BJ (cell line): ENCODE measurements at regions not wholly inside any gene's neighbourhood (a gene's known extent, or its start where the extent isn't known, plus 50 kb on each side); places are given as distances from the start of the nearest gene placed in this dataset.

Source experiments
- CTCF ChIA-PET: fragments of 350-600 bp; formaldehyde crosslinking; extraction: SDS; loops from one replicate; lab custom pipeline; 2021; ENCODE audit warnings: antibody characterized with exemption, inconsistent platforms; lab: Yijun Ruan, JAX
- POLR2A ChIA-PET: fragments of 300-600 bp; sonication (Branson Sonifier 250); formaldehyde crosslinking; extraction: SDS; loops from one replicate; lab custom pipeline; 2021; ENCODE audit warnings: antibody characterized with exemption; lab: Charles Lee
- DNase-seq: peaks from one replicate; pipeline ENCODE4 v3.0.0-alpha.2; 2011; ENCODE audit warnings: low read depth
- H3K27me3 ChIP-seq: 2 replicates; pipeline ENCODE4 v1.6.0; 2011; ENCODE audit warnings: low read length; ENCODE audit not compliant: control insufficient read depth, insufficient read depth
- H3K36me3 ChIP-seq: 2 replicates; pipeline ENCODE4 v1.5.1; 2011; ENCODE audit warnings: low read length; ENCODE audit not compliant: control insufficient read depth, insufficient read depth
- H3K4me3 ChIP-seq: 2 replicates; pipeline ENCODE4 v1.5.1; 2011; ENCODE audit warnings: low read depth, mild to moderate bottlenecking, control low read depth, low read length
- TF ChIP-seq, protein P1 (sequence below): IDR thresholded peaks from 2 replicates; pipeline ENCODE4 v1.5.1; 2011; ENCODE audit warnings: low read depth, mild to moderate bottlenecking, control low read depth, inconsistent platforms, low read length, moderate library complexity; ENCODE audit not compliant: insufficient read depth

- TF ChIP-seq, protein P1, sequence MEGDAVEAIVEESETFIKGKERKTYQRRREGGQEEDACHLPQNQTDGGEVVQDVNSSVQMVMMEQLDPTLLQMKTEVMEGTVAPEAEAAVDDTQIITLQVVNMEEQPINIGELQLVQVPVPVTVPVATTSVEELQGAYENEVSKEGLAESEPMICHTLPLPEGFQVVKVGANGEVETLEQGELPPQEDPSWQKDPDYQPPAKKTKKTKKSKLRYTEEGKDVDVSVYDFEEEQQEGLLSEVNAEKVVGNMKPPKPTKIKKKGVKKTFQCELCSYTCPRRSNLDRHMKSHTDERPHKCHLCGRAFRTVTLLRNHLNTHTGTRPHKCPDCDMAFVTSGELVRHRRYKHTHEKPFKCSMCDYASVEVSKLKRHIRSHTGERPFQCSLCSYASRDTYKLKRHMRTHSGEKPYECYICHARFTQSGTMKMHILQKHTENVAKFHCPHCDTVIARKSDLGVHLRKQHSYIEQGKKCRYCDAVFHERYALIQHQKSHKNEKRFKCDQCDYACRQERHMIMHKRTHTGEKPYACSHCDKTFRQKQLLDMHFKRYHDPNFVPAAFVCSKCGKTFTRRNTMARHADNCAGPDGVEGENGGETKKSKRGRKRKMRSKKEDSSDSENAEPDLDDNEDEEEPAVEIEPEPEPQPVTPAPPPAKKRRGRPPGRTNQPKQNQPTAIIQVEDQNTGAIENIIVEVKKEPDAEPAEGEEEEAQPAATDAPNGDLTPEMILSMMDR: no peak
- H3K27me3 ChIP-seq: no peaks in the 10 kb centered on the region
- CTCF ChIA-PET: no interaction called here
- no peak overlapping the region for H3K4me3 ChIP-seq
- H3K36me3 ChIP-seq: no peaks in the 10 kb centered on the region
- POLR2A ChIA-PET: no interaction called here
- no peak for DNase-seq
Measured at GRCh38 chr6:103175056-103175455, 1684.7 kb downstream of the HACE1 start.

- ChIA-PET POLR2A (no interaction called here), CTCF (no interaction called here)
- no peak for DNase-seq
- TF ChIP-seq, protein P1: no peak
- no peak overlapping the region for H3K4me3 ChIP-seq
- H3K27me3 ChIP-seq: no peaks in the 10 kb centered on the region
- no peaks in the 10 kb centered on the region for H3K36me3 ChIP-seq
Measured at GRCh38 chr6:103167345-103168071, 1692.2 kb downstream of the HACE1 start.

DNA sequence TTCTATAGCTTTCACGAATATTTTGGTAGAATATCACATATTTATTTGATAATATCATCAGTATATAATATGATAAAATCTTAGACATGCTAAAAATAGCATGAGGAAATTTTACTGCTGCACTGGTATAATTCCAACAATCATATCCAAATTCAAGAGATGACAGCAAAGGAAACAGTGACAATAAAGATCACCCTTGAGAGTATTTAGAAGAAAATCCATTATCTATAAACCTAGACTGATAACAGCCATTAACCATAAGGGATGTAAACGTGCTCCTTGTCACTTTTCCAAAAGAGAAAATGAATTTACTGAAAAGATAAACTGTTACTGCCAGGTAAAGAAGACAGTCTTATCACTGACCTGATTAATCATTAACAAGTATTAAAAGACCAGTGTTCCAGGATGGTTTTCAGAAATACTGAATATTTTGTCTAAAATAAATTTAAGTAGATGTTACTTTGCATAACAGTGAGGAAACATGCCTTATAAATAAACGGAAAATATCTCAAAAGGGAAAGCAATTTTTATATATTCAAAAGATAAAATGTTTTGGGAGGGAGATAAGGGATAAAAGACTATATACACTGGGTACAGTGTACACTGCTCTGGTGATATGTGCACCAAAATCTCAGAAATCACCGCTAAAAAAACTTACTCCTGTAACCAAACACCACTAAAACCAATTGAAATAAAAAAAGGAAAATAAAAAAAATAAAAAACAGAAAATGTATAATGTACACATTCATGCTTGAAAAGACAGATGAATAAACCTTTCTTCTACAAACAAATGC is 1704.7 kb downstream of the HACE1 start:
- POLR2A ChIA-PET: no interaction called here
- no peaks in the 10 kb centered on the region for H3K27me3 ChIP-seq
- CTCF ChIA-PET: no interaction called here
- DNase-seq: no peak
- TF ChIP-seq, protein P1: no peak
- no peaks in the 10 kb centered on the region for H3K36me3 ChIP-seq
- no peak overlapping the region for H3K4me3 ChIP-seq

- no peaks in the 10 kb centered on the region for H3K36me3 ChIP-seq
- ChIA-PET CTCF (no interaction called here), POLR2A (no interaction called here)
- no peaks in the 10 kb centered on the region for H3K27me3 ChIP-seq
- no peak for DNase-seq
- no peak overlapping the region for H3K4me3 ChIP-seq
- TF ChIP-seq, protein P1: no peak
Measured at GRCh38 chr6:103153016-103153415, 1706.7 kb downstream of the HACE1 start.

GRCh38 chr6:103142902-103143301 is 1716.8 kb downstream of the HACE1 start:
- ChIA-PET CTCF (no interaction called here), POLR2A (no interaction called here)
- Histone ChIP-seq H3K27me3 (no peaks in the 10 kb centered on the region), H3K36me3 (no peaks in the 10 kb centered on the region), H3K4me3 (no peak overlapping the region)
- TF ChIP-seq, protein P1: no peak
- DNase-seq: no peak
